GM12864 (cell line): ENCODE measurements at regions not wholly inside any gene's neighbourhood (a gene's known extent, or its start where the extent isn't known, plus 50 kb on each side); places are given as distances from the start of the nearest gene placed in this dataset.

Experiments
- DNase-seq: peaks from one replicate; pipeline ENCODE4 v3.0.0-alpha.2; 2011; ENCODE audit warnings: low read depth
- H3K4me3 ChIP-seq: 2 replicates; pipeline ENCODE4 v1.5.1; 2011; ENCODE audit warnings: mild to moderate bottlenecking, low read depth, low read length, control low read depth
- CTCF ChIP-seq: IDR thresholded peaks from 2 replicates; pipeline ENCODE4 v1.5.1; 2011; ENCODE audit warnings: low read depth, mild to moderate bottlenecking, moderate library complexity, low read length, control low read depth, inconsistent platforms; ENCODE audit errors: missing control alignments

DNA sequence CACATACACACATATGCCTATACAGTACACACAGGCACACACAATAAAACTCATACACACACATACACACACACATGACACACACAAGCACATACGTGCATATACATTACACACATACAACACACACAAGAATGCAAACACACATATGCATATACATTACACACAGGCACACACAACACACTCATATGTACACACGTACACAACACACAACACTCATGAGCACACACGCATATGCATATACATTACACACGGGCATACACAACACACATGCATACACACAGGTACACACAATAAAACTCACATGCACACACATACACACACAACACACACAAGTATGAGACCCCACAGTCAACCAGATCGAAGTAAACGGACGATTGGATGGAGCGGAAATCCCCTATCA, 238.2 kb downstream of the ERMARD start:
- no peak for DNase-seq
- H3K4me3 ChIP-seq: no peak overlapping the region
- no peak for TF ChIP-seq CTCF

DNA sequence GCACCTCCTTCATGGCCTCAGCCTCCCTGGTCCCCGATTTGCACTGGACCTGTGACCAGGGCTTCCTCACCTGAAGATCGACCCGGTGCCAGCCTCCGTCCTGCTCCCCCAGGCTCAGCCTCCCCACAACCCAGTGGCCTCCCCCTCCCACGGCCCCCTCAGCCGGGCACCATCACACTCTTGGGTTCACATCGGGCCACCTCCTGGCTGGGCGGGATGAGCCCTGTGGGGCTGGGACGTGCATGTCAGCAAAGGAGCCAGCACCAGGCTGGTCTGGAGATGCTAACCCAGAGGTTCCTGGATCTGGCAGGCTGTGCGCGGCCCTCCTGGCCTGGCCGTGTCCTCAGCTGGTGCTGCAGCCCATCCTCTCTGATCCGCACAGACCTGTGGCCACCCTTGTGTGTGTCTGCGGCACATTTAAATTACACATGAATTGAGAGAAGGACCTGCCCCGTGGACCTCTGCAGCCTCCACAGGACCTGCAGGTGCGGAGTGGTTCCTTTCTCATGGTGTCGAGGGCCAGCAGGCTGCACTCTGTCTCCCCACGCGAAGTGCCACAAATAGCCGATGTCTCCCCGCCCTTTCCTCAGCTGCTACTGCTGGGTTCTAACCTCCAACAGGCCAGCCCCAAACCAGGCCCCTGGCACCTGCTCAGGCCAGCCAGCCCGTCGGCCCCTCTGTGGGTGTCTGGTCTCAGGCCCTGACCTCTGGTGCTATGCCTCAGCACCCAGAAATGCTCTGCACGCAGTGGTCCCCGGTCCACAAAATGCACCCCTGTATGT, 237.5 kb downstream of the ERMARD start:
- no peak overlapping the region for H3K4me3 ChIP-seq
- no peak for TF ChIP-seq CTCF
- no peak for DNase-seq

DNA sequence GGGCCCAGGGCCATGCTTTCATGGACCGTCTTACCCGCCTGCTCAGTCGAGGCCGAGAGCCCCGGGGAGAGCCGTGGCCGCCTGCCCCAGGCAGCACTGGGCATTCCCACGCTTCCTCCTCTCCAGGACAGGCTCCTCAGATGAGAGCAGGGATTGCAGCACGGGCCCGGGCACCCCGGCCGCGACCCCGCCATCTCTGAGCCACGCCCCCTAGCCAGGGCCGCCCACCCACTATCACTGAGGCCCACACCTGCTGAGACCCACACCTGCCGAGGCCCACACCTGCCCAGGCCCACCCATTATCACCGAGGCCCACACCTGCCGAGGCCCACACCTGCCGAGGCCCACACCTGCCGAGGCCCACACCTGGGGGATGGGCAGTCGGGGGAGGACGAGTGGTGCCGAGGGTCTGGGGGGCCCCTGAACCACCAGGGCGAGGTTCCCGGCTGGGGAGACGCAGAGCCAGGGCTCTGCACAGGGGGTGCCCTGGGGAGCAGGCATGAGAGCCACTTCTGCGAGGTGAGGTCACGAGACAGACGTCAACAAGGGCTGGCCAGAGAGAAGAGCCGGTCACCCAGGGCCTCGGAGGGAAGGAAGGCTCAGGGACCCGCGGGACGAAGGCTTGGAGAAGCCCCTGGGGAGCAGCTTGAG, 235.6 kb downstream of the ERMARD start:
- TF ChIP-seq CTCF: no peak
- H3K4me3 ChIP-seq: no peak overlapping the region

GRCh38 chr6:169986171-169986847, 234.9 kb downstream of the ERMARD start:
- no peak for TF ChIP-seq CTCF
- no peak for DNase-seq
- H3K4me3 ChIP-seq: no peak overlapping the region

More for the DNA sequence above, 235.6 kb downstream of the ERMARD start:
- no peak for DNase-seq

GRCh38 chr6:169985121-169986015, 233.9 kb downstream of the ERMARD start:
- no peak for TF ChIP-seq CTCF
- DNase-seq: no peak
- no peak overlapping the region for H3K4me3 ChIP-seq
